ENCODE measurements at regions not wholly inside any gene's neighbourhood (a gene's known extent, or its start where the extent isn't known, plus 50 kb on each side); places are given as distances from the start of the nearest gene placed in this dataset.

DNA sequence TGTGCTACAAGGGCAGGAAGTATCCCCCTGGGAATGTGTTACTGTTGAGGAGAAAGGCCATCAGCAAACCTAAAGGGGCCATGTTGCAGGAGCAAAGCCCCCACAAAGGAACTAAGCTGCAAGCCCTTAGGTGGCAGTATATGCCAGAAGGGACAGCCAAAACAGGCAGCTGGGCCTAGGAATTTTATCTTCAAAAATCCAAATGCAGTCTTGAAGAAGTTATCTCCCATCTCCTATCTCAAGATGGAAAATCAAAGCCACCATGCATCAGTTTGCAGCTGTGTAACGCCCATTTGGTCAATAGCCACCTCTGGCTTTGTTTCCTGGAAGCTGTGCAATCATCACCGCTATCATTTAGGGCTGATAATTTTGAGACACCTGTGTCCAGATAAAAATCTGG is 400.3 kb downstream of the ARHGEF28 start:
- Histone ChIP-seq H3K27ac (ENCODE audit: low read length) (no peak overlapping the region), H3K4me3 (ENCODE audit: low read length) (no peak overlapping the region), H3K9ac (ENCODE audit: low read depth, low read length) (no peak overlapping the region)

DNA sequence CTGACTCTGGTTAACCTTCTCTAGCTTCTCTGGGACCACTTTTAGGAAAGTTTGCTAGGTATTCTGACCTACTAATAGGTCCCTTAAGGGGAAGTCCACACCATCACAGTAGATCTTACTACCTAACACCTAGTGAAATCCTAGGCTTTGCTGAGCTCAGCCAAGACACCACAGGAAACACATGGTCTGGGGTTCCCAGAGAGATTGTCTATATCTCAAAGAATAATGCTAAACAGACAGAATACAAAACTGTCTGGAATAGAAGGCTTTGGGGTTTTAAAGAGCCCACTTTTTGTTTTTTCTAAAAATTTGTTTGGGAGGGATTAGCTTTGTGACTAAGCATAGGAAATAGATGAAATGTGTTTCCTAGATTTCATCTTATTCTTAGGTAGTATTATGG is 395.1 kb downstream of the ARHGEF28 start:
- H3K27ac ChIP-seq (ENCODE audit: low read length): no peak overlapping the region
- no peaks in the 10 kb centered on the region for H3K36me3 ChIP-seq (ENCODE audit: insufficient read depth, low read depth, low read length)
- no peak overlapping the region for H3K4me3 ChIP-seq (ENCODE audit: low read length)
- H3K27me3 ChIP-seq (ENCODE audit: insufficient read depth, low read length): no peaks in the 10 kb centered on the region
- no peaks in the 10 kb centered on the region; the same call in 1 of the 2 replicates for H3K4me1 ChIP-seq (ENCODE audit: insufficient read depth, low read length)
- H3K9me3 ChIP-seq (ENCODE audit: insufficient read depth, low read depth, low read length): no peaks in the 10 kb centered on the region
- no peak overlapping the region for H3K9ac ChIP-seq (ENCODE audit: low read depth, low read length)

More for the DNA sequence above, 400.3 kb downstream of the ARHGEF28 start:
- Histone ChIP-seq H3K4me1 (ENCODE audit: insufficient read depth, low read length) (no peaks in the 10 kb centered on the region; the same call in 1 of the 2 replicates), H3K9me3 (ENCODE audit: insufficient read depth, low read depth, low read length) (no peaks in the 10 kb centered on the region), H3K36me3 (ENCODE audit: insufficient read depth, low read depth, low read length) (no peaks in the 10 kb centered on the region), H3K27me3 (ENCODE audit: insufficient read depth, low read length) (no peaks in the 10 kb centered on the region)

DNA sequence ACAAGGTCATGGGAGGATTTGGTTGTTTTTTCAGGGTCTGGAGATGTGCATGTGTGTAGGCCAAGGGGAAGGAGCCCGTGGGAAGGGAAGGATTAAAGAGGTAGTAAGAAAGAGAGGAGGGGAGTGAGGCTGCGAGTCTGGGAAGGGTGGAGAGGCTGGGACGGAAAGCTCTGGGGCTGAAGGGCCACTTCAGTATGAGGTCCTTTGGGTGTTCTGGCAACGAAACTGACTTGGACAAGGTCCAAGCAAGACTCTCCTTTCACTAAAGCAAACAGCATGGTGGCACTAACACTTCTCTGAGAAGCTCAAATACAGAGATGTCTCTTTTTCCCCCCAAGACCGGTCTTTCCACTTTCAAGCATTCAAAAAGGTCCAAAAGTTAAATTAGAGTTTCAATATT is 394.5 kb downstream of the ARHGEF28 start:
- no peaks in the 10 kb centered on the region for H3K4me1 ChIP-seq (ENCODE audit: insufficient read depth, low read length)
- H3K9me3 ChIP-seq (ENCODE audit: insufficient read depth, low read depth, low read length): no peaks in the 10 kb centered on the region
- H3K27me3 ChIP-seq (ENCODE audit: insufficient read depth, low read length): no peaks in the 10 kb centered on the region
- no peak overlapping the region for H3K4me3 ChIP-seq (ENCODE audit: low read length)
- H3K27ac ChIP-seq (ENCODE audit: low read length): no peak overlapping the region
- no peaks in the 10 kb centered on the region for H3K36me3 ChIP-seq (ENCODE audit: insufficient read depth, low read depth, low read length)
- H3K9ac ChIP-seq (ENCODE audit: low read depth, low read length): no peak overlapping the region

DNA sequence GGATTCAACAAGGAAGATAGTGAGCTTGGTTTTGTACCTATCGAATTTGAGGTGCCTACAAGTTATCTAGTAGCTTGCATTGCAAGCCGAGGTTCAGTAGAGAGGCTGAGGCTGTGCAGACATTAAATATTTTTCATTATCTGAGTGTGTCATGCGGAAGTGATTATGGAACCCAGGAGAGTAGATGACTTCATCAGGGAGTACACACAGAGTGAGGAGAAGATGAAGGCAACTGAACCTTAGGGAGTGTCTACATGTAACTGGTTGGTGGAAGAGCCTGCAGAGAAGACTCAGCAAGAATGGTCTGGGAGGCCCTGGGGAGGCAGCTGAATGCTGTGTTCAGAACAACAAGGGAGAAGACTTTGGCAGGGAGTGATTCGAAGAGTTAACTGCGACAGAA is 393.9 kb downstream of the ARHGEF28 start:
- Histone ChIP-seq H3K36me3 (ENCODE audit: insufficient read depth, low read depth, low read length) (no peaks in the 10 kb centered on the region), H3K27me3 (ENCODE audit: insufficient read depth, low read length) (no peaks in the 10 kb centered on the region), H3K9me3 (ENCODE audit: insufficient read depth, low read depth, low read length) (no peaks in the 10 kb centered on the region), H3K4me3 (ENCODE audit: low read length) (no peak overlapping the region), H3K27ac (ENCODE audit: low read length) (no peak overlapping the region), H3K9ac (ENCODE audit: low read depth, low read length) (no peak overlapping the region), H3K4me1 (ENCODE audit: insufficient read depth, low read length) (no peaks in the 10 kb centered on the region)

DNA sequence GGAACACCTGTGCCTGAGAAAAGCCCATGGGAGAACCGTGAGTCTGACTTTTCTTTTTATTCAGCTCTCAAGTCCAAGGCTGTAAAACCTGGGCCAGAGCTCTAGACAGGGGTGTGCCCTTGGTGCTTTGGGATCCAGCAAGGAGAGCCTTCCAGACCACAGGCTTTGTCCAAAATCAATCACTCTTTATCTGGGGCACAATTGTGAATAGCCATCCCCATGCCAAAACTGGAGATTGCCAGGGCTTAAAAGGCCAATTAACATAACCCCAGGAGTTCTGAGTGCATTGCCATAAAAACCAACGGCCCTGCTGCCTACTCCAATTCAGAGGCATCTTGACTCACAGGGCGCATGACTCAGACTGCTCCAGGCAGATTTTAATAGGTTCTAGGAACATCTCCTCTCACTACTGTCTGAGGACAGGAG is 391.8 kb downstream of the ARHGEF28 start:
- Histone ChIP-seq H3K4me3 (ENCODE audit: low read length) (no peak overlapping the region), H3K36me3 (ENCODE audit: insufficient read depth, low read depth, low read length) (no peaks in the 10 kb centered on the region), H3K27me3 (ENCODE audit: insufficient read depth, low read length) (no peaks in the 10 kb centered on the region), H3K9me3 (ENCODE audit: insufficient read depth, low read depth, low read length) (no peaks in the 10 kb centered on the region), H3K4me1 (ENCODE audit: insufficient read depth, low read length) (no peaks in the 10 kb centered on the region), H3K27ac (ENCODE audit: low read length) (no peak overlapping the region), H3K9ac (ENCODE audit: low read depth, low read length) (no peak overlapping the region)

DNA sequence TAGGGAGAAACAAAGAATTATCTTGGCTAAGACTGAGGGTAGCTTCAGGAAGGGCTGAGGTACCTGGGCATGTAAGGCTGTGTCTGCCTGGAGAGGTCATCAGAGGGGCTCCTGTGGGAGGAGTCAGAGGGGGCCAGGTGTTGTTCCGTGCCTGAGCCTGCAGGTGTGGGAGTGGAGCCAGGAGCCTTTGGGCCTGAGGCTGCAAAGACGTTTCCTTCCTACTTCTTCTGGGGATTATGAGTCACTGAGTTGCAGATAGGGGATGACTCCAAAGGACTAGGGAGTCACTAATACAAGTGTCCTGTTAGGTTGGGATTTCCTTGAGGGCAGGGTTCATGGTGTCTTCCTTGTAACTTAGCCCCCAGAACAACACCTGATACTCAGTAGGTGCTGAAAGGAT is 391.1 kb downstream of the ARHGEF28 start:
- Histone ChIP-seq H3K27ac (ENCODE audit: low read length) (no peak overlapping the region), H3K27me3 (ENCODE audit: insufficient read depth, low read length) (no peaks in the 10 kb centered on the region), H3K36me3 (ENCODE audit: insufficient read depth, low read depth, low read length) (no peaks in the 10 kb centered on the region), H3K9ac (ENCODE audit: low read depth, low read length) (no peak overlapping the region), H3K4me3 (ENCODE audit: low read length) (no peak overlapping the region), H3K4me1 (ENCODE audit: insufficient read depth, low read length) (no peaks in the 10 kb centered on the region), H3K9me3 (ENCODE audit: insufficient read depth, low read depth, low read length) (no peaks in the 10 kb centered on the region)

DNA sequence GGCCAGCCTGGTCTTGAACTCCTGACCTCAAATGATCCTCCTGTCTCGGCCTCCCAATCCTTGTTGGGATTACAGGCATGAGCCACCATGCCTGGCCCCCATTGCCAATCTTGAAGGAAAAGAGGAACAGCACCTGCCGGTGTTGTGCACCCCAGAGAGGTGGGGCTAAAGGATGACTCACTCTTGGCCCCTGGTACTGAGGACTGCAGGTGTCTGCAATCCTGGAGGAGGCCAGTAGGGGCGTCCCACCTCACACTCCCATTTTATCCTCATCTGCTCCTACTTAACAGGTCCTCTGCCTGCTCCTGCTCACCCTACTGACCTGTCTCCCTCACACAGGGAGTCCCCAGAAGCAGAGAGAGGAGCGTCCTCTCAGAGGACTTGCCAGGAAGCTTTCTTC is 390.4 kb downstream of the ARHGEF28 start:
- Histone ChIP-seq H3K4me3 (ENCODE audit: low read length) (no peak overlapping the region), H3K9me3 (ENCODE audit: insufficient read depth, low read depth, low read length) (no peaks in the 10 kb centered on the region), H3K36me3 (ENCODE audit: insufficient read depth, low read depth, low read length) (no peaks in the 10 kb centered on the region), H3K27me3 (ENCODE audit: insufficient read depth, low read length) (no peaks in the 10 kb centered on the region), H3K4me1 (ENCODE audit: insufficient read depth, low read length) (no peaks in the 10 kb centered on the region), H3K27ac (ENCODE audit: low read length) (no peak overlapping the region), H3K9ac (ENCODE audit: low read depth, low read length) (no peak overlapping the region)

GRCh38 chr5:74015716-74016115 is 389.7 kb downstream of the ARHGEF28 start:
- Histone ChIP-seq H3K4me1 (ENCODE audit: insufficient read depth, low read length) (no peaks in the 10 kb centered on the region), H3K9me3 (ENCODE audit: insufficient read depth, low read depth, low read length) (no peaks in the 10 kb centered on the region), H3K36me3 (ENCODE audit: insufficient read depth, low read depth, low read length) (no peaks in the 10 kb centered on the region), H3K4me3 (ENCODE audit: low read length) (no peak overlapping the region), H3K27ac (ENCODE audit: low read length) (no peak overlapping the region), H3K9ac (ENCODE audit: low read depth, low read length) (no peak overlapping the region), H3K27me3 (ENCODE audit: insufficient read depth, low read length) (no peaks in the 10 kb centered on the region)

DNA sequence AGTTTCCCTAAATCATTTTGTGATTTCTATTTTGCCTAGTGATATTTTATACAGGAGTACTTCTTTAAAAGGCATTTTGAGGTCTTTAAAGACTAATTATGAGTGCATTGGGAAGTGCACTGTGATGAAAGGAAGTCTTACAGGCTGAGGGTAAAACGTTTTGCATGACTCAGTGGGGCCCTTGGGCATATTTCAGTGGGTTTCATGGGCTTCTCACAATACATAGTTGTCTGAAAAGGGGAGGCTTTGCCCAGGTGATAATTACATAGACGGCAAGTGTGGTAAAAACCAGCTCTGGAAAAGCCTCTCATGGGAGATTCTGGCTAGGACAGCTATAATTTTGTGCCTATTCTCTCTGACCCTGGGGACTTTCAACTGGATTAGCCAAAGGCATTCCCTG is 387.2 kb downstream of the ARHGEF28 start:
- H3K9me3 ChIP-seq (ENCODE audit: insufficient read depth, low read depth, low read length): no peaks in the 10 kb centered on the region
- no peaks in the 10 kb centered on the region for H3K27me3 ChIP-seq (ENCODE audit: insufficient read depth, low read length)
- H3K9ac ChIP-seq (ENCODE audit: low read depth, low read length): no peak overlapping the region
- no peaks in the 10 kb centered on the region for H3K36me3 ChIP-seq (ENCODE audit: insufficient read depth, low read depth, low read length)
- no peak overlapping the region for H3K4me3 ChIP-seq (ENCODE audit: low read length)
- no peak overlapping the region for H3K27ac ChIP-seq (ENCODE audit: low read length)
- no peaks in the 10 kb centered on the region for H3K4me1 ChIP-seq (ENCODE audit: insufficient read depth, low read length)

DNA sequence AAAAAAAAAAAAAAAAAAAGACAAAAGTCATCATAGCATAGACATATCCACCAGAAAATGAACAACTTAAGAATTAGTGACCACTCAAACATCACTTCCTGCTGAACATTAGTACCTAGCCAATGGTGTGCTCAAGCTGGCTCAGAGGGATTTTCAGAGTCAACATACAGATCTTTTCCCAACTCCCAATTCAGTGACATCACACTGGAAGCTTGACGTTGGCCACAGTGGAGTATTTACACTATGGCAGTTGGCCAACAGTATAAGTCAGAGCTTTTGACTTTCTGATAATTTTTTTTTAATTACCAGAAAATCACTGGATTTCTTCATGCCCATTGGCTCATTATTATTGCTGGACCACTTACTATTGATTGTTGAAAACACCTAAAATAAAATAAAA is 383.5 kb downstream of the ARHGEF28 start:
- Histone ChIP-seq H3K9me3 (ENCODE audit: insufficient read depth, low read depth, low read length) (no peaks in the 10 kb centered on the region), H3K36me3 (ENCODE audit: insufficient read depth, low read depth, low read length) (no peaks in the 10 kb centered on the region), H3K27ac (ENCODE audit: low read length) (no peak overlapping the region), H3K27me3 (ENCODE audit: insufficient read depth, low read length) (no peaks in the 10 kb centered on the region), H3K4me3 (ENCODE audit: low read length) (no peak overlapping the region), H3K4me1 (ENCODE audit: insufficient read depth, low read length) (no peaks in the 10 kb centered on the region), H3K9ac (ENCODE audit: low read depth, low read length) (no peak overlapping the region)

- no peak overlapping the region for H3K4me3 ChIP-seq (ENCODE audit: low read length)
- no peaks in the 10 kb centered on the region for H3K4me1 ChIP-seq (ENCODE audit: insufficient read depth, low read length)
- no peaks in the 10 kb centered on the region for H3K9me3 ChIP-seq (ENCODE audit: insufficient read depth, low read depth, low read length)
- H3K27ac ChIP-seq (ENCODE audit: low read length): no peak overlapping the region
- H3K9ac ChIP-seq (ENCODE audit: low read depth, low read length): no peak overlapping the region
- no peaks in the 10 kb centered on the region for H3K27me3 ChIP-seq (ENCODE audit: insufficient read depth, low read length)
- no peaks in the 10 kb centered on the region for H3K36me3 ChIP-seq (ENCODE audit: insufficient read depth, low read depth, low read length)
Observed at GRCh38 chr5:74007193-74007592, 381.2 kb downstream of the ARHGEF28 start.

- Histone ChIP-seq H3K4me3 (ENCODE audit: low read length) (no peak overlapping the region), H3K27me3 (ENCODE audit: insufficient read depth, low read length) (no peaks in the 10 kb centered on the region), H3K9ac (ENCODE audit: low read depth, low read length) (no peak overlapping the region), H3K4me1 (ENCODE audit: insufficient read depth, low read length) (no peaks in the 10 kb centered on the region), H3K27ac (ENCODE audit: low read length) (no peak overlapping the region), H3K36me3 (ENCODE audit: insufficient read depth, low read depth, low read length) (no peaks in the 10 kb centered on the region), H3K9me3 (ENCODE audit: insufficient read depth, low read depth, low read length) (no peaks in the 10 kb centered on the region)
Observed at GRCh38 chr5:73999297-73999696, 373.3 kb downstream of the ARHGEF28 start.

DNA sequence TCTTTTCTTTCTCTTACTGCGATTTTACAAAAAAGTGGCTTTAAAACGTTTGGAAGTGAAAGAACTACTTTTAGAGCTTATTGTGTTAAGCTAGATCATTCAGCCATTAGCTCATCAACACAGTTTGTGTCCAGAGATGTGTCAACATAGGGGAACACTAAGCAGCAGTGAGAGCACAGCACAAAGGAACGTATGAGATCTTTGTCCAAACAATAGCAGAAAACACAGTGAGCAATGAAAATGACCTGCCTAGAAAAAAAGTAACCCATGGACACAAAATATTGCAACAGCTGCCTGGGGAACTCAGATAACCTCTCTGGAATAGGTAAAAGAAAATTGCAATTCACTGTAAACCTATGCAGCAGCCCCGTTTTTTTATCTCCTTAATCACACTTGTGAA is 372.5 kb downstream of the ARHGEF28 start:
- no peaks in the 10 kb centered on the region for H3K36me3 ChIP-seq (ENCODE audit: insufficient read depth, low read depth, low read length)
- no peak overlapping the region for H3K27ac ChIP-seq (ENCODE audit: low read length)
- H3K9me3 ChIP-seq (ENCODE audit: insufficient read depth, low read depth, low read length): no peaks in the 10 kb centered on the region
- H3K4me1 ChIP-seq (ENCODE audit: insufficient read depth, low read length): no peaks in the 10 kb centered on the region
- no peak overlapping the region for H3K4me3 ChIP-seq (ENCODE audit: low read length)
- no peaks in the 10 kb centered on the region for H3K27me3 ChIP-seq (ENCODE audit: insufficient read depth, low read length)
- H3K9ac ChIP-seq (ENCODE audit: low read depth, low read length): no peak overlapping the region
